ENCODE measurements at regions not wholly inside any gene's neighbourhood (a gene's known extent, or its start where the extent isn't known, plus 50 kb on each side); places are given as distances from the start of the nearest gene placed in this dataset.

DNA sequence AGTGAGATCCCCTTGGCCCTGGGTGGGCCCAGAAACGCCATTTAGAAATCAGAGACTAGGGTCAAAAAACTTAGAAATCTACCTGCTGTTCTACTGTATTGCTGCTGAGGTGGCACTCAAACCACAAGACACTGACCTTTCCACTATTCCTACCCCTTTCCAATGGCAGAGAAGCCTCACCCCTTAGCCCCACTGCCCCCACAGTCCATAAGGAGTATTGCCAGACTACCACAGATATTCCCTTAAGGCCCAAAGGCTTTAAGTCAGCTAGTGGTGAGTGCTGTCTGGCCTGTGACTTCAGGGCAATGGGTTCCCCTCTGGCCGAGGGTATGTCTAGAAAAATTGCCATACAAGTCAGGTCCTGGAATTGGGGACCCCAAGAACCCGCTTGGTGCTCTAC lies 656.1 kb downstream of the COL12A1 start:
- no peak for ATAC-seq (ENCODE audit: insufficient read depth, low read depth)
- TF ChIP-seq, protein P1, sequence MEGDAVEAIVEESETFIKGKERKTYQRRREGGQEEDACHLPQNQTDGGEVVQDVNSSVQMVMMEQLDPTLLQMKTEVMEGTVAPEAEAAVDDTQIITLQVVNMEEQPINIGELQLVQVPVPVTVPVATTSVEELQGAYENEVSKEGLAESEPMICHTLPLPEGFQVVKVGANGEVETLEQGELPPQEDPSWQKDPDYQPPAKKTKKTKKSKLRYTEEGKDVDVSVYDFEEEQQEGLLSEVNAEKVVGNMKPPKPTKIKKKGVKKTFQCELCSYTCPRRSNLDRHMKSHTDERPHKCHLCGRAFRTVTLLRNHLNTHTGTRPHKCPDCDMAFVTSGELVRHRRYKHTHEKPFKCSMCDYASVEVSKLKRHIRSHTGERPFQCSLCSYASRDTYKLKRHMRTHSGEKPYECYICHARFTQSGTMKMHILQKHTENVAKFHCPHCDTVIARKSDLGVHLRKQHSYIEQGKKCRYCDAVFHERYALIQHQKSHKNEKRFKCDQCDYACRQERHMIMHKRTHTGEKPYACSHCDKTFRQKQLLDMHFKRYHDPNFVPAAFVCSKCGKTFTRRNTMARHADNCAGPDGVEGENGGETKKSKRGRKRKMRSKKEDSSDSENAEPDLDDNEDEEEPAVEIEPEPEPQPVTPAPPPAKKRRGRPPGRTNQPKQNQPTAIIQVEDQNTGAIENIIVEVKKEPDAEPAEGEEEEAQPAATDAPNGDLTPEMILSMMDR (IDR thresholded peaks at IDR 0.05; ENCODE audit: borderline replicate concordance, extremely low read depth, low read length, poor library complexity, severe bottlenecking): no peak
- no peak for TF ChIP-seq EZH2 (IDR thresholded peaks at IDR 0.05; ENCODE audit: borderline replicate concordance, low read depth, low read length, severe bottlenecking)

DNA sequence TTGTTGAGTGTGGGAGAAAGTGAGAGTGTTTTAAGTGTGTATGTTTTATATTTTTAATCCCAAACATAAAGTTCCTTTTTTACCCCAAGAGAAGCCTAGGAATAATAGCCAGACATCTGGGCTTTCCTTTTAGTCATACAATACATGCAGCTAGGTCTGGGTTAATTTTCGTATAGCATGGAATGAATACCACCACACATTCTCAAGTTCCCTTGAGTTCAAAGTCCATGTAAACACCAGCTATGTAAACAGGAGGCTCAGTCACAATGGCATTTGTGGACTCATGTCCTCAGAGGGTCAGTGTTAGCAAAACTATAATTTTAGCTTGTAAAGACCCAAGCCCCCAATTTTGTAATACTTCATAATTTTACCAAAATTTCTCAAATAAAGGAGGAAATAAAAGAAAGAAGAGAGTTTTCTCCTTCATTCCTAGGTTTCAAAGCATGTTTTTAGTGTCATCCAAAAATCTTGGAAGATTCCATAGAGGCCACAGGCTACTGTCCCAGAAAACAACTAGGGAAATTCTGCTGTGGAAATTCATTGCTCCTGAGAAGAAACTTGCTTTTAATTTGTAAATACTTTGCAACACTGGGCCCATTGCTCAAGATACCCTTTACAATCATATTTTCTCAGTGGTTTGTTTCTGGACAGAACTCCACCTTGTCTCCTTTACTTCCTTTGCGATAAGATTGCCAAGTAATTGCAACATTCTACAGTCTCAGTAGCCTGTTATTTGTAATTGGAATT lies 671.2 kb downstream of the COL12A1 start:
- no peak overlapping the region for H3K9ac ChIP-seq (ENCODE audit: low read depth, low read length)
- ATAC-seq (ENCODE audit: insufficient read depth, low read depth) (no peak), DNase-seq (no peak)
- H4K20me1 ChIP-seq (ENCODE audit: insufficient read depth, low read length): no peaks in the 10 kb centered on the region
- H3K27me3 ChIP-seq (ENCODE audit: insufficient read depth, low read length, poor library complexity): no peaks in the 10 kb centered on the region
- no peak overlapping the region for H3K4me3 ChIP-seq (ENCODE audit: low read depth in 1 of 2, low read length in 2 of 2)
- TF ChIP-seq, protein P1 (IDR thresholded peaks at IDR 0.05; ENCODE audit: borderline replicate concordance, extremely low read depth, low read length, poor library complexity, severe bottlenecking): no peak
- TF ChIP-seq EZH2 (IDR thresholded peaks at IDR 0.05; ENCODE audit: borderline replicate concordance, low read depth, low read length, severe bottlenecking): no peak
- no peaks in the 10 kb centered on the region for H3K4me1 ChIP-seq (ENCODE audit: insufficient read depth, low read length)
- no peaks in the 10 kb centered on the region for H3K36me3 ChIP-seq (ENCODE audit: insufficient read depth, low read length)
- no peak overlapping the region for H3K4me2 ChIP-seq (ENCODE audit: insufficient read depth, low read length)
- no peaks in the 10 kb centered on the region for H3K79me2 ChIP-seq (ENCODE audit: insufficient read depth, low read length)
- no peaks in the 10 kb centered on the region for H3K9me3 ChIP-seq (ENCODE audit: insufficient read depth, low read length, severe bottlenecking)
- no peak overlapping the region for H3K27ac ChIP-seq (ENCODE audit: low read length)
- H2AFZ ChIP-seq (ENCODE audit: low read depth, low read length): no peak overlapping the region

More for the DNA sequence above, 656.1 kb downstream of the COL12A1 start:
- H3K4me2 ChIP-seq (ENCODE audit: insufficient read depth, low read length): no peak overlapping the region
- no peak overlapping the region for H3K27ac ChIP-seq (ENCODE audit: low read length)
- H3K4me1 ChIP-seq (ENCODE audit: insufficient read depth, low read length): no peaks in the 10 kb centered on the region
- H2AFZ ChIP-seq (ENCODE audit: low read depth, low read length): no peak overlapping the region
- H3K27me3 ChIP-seq (ENCODE audit: insufficient read depth, low read length, poor library complexity): no peaks in the 10 kb centered on the region
- no peaks in the 10 kb centered on the region for H3K9me3 ChIP-seq (ENCODE audit: insufficient read depth, low read length, severe bottlenecking)
- no peaks in the 10 kb centered on the region for H3K36me3 ChIP-seq (ENCODE audit: insufficient read depth, low read length)
- H3K79me2 ChIP-seq (ENCODE audit: insufficient read depth, low read length): no peaks in the 10 kb centered on the region
- no peak for DNase-seq
- no peaks in the 10 kb centered on the region for H4K20me1 ChIP-seq (ENCODE audit: insufficient read depth, low read length)
- H3K4me3 ChIP-seq (ENCODE audit: low read depth in 1 of 2, low read length in 2 of 2): no peak overlapping the region
- no peak overlapping the region for H3K9ac ChIP-seq (ENCODE audit: low read depth, low read length)

DNA sequence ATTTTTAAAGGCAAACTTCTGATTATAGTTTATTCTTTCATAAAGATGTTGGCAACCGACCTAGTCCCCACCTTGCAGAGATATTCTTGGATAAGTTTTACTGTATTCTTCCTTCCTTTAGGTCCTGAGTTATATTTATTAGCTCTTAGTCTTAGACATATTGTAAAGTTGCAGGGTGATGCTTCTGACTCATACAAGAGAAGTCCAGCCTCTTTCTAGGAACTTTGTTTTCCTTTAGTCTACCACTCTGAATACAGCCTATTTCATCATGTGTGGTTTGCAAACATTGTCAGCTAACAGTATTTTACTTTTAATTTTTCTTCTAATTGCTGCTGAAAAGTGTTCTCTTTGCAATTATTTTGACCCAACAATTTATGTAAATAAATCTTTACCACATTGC lies 686.7 kb downstream of the COL12A1 start:
- no peak for ATAC-seq (ENCODE audit: insufficient read depth, low read depth)
- H3K4me2 ChIP-seq (ENCODE audit: insufficient read depth, low read length): no peak overlapping the region
- H3K27ac ChIP-seq (ENCODE audit: low read length): no peak overlapping the region
- H3K9ac ChIP-seq (ENCODE audit: low read depth, low read length): no peak overlapping the region
- H4K20me1 ChIP-seq (ENCODE audit: insufficient read depth, low read length): no peaks in the 10 kb centered on the region
- H3K9me3 ChIP-seq (ENCODE audit: insufficient read depth, low read length, severe bottlenecking): no peaks in the 10 kb centered on the region
- H2AFZ ChIP-seq (ENCODE audit: low read depth, low read length): no peak overlapping the region
- H3K79me2 ChIP-seq (ENCODE audit: insufficient read depth, low read length): no peaks in the 10 kb centered on the region
- H3K27me3 ChIP-seq (ENCODE audit: insufficient read depth, low read length, poor library complexity): no peaks in the 10 kb centered on the region
- TF ChIP-seq EZH2 (IDR thresholded peaks at IDR 0.05; ENCODE audit: borderline replicate concordance, low read depth, low read length, severe bottlenecking): no peak
- TF ChIP-seq, protein P1 (IDR thresholded peaks at IDR 0.05; ENCODE audit: borderline replicate concordance, extremely low read depth, low read length, poor library complexity, severe bottlenecking): no peak
- no peaks in the 10 kb centered on the region for H3K4me1 ChIP-seq (ENCODE audit: insufficient read depth, low read length)
- DNase-seq: no peak
- H3K36me3 ChIP-seq (ENCODE audit: insufficient read depth, low read length): no peaks in the 10 kb centered on the region
- H3K4me3 ChIP-seq (ENCODE audit: low read depth in 1 of 2, low read length in 2 of 2): no peak overlapping the region
